ENCODE measurements at regions not wholly inside any gene's neighbourhood (a gene's known extent, or its start where the extent isn't known, plus 50 kb on each side); places are given as distances from the start of the nearest gene placed in this dataset.

DNA sequence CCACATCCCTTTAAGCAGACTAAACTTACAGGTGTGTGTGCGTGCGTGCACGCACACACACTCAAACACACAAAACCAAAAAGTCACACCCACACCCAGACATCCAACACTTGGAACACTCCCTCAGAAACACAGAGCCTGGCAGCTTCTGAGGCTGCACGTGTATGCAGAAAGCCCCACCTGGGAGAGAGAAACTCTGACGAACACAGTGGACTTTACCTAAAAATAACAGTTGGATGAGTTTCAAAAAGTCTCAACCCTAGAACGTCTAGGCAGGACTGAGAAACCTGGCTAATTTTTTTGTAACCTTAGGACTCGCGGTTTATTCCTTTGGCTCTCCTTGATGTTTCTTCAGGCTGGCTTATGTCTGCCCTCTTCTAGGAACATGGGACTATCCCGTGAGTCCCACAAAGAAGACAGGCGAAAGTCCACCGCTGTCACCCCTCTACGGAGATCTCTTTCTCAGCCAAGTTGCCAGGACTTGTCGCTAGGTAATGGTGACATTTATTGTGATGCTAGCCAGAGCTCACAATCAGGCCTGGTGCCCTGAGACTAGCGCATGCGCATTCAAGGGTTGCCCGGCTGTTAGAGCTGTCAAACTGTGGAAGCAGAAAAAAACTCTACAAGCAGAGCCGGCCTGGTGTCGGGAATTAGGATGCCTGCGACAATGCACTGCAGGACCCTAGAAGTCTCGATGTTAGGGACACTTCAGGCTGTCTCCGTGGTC lies 595.8 kb upstream of the TSPY4 start:
- TF ChIP-seq, protein P1, sequence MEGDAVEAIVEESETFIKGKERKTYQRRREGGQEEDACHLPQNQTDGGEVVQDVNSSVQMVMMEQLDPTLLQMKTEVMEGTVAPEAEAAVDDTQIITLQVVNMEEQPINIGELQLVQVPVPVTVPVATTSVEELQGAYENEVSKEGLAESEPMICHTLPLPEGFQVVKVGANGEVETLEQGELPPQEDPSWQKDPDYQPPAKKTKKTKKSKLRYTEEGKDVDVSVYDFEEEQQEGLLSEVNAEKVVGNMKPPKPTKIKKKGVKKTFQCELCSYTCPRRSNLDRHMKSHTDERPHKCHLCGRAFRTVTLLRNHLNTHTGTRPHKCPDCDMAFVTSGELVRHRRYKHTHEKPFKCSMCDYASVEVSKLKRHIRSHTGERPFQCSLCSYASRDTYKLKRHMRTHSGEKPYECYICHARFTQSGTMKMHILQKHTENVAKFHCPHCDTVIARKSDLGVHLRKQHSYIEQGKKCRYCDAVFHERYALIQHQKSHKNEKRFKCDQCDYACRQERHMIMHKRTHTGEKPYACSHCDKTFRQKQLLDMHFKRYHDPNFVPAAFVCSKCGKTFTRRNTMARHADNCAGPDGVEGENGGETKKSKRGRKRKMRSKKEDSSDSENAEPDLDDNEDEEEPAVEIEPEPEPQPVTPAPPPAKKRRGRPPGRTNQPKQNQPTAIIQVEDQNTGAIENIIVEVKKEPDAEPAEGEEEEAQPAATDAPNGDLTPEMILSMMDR (IDR thresholded peaks at IDR 0.05): no peak
- TF ChIP-seq ZFX (IDR thresholded peaks at IDR 0.05; ENCODE audit: borderline replicate concordance): no peak

Data from 22Rv1 (cell line).